Uterus (tissue), 3 donors: ENCODE measurements at regions not wholly inside any gene's neighbourhood (a gene's known extent, or its start where the extent isn't known, plus 50 kb on each side); places are given as distances from the start of the nearest gene placed in this dataset.

Source experiments
- DNase-seq, 2 donors: peaks; one replicate each; pipeline ENCODE4 v3.0.0-alpha.2; 2019 to 2020
- H3K27ac ChIP-seq, 2 donors: fragments of 200-600 bp; sonication (generic); 1 replicate in 1 of 2; 2 replicates in 1 of 2; pipeline ENCODE4 v1.5.1; 2016 to 2018
- H3K27me3 ChIP-seq, 2 donors: fragments of 200-600 bp; sonication (generic); one replicate each; pipeline ENCODE4 v1.5.1; 2018 to 2019; ENCODE audit warnings: control low read depth in 1 of 2
- H3K36me3 ChIP-seq, 2 donors: fragments of 200-600 bp; sonication (generic); one replicate each; pipeline ENCODE4 v1.5.1; 2019; ENCODE audit warnings: control low read depth in 1 of 2
- H3K4me1 ChIP-seq, 2 donors: fragments of 200-600 bp; sonication (generic); one replicate each; pipeline ENCODE4 v1.5.1; 2018 to 2019; ENCODE audit warnings: control low read depth in 1 of 2
- H3K4me3 ChIP-seq, 2 donors: fragments of 200-600 bp; sonication (generic); 1 replicate in 1 of 2; 2 replicates in 1 of 2; pipeline ENCODE4 v1.5.1; 2018 to 2019; ENCODE audit warnings: mild to moderate bottlenecking in 1 of 2
- H3K9me3 ChIP-seq, 2 donors: fragments of 200-600 bp; sonication (generic); one replicate each; pipeline ENCODE4 v1.5.1; 2019; ENCODE audit warnings: control low read depth in 1 of 2
- POLR2A ChIP-seq, 2 donors: fragments of 450-650 bp; IDR thresholded peaks; one replicate each; pipeline ENCODE4 v1.6.1; 2016; ENCODE audit warnings: antibody characterized with exemption in 2 of 2, mild to moderate bottlenecking in 1 of 2, moderate library complexity in 1 of 2
- intact Hi-C: fragments of 100-400 bp; cut with DNase I; formaldehyde crosslinking; loops from one replicate; pipeline ENCODE4 v1.15.1; 2023; ENCODE audit warnings: low total_unique reads
- TF ChIP-seq, protein P1 (sequence below), 4 experiments: fragments of 200-600 bp in 2 of 4; fragments of 450-650 bp in 2 of 4; sonication (generic) in 2 of 4; IDR thresholded peaks; one replicate each; pipeline ENCODE4 v1.5.1; 2016 to 2019; ENCODE audit warnings: antibody characterized with exemption in 4 of 4, mild to moderate bottlenecking in 2 of 4, moderate library complexity in 1 of 4
- donor health status: DM: yes; HTN: yes; CAD: no.

DNA sequence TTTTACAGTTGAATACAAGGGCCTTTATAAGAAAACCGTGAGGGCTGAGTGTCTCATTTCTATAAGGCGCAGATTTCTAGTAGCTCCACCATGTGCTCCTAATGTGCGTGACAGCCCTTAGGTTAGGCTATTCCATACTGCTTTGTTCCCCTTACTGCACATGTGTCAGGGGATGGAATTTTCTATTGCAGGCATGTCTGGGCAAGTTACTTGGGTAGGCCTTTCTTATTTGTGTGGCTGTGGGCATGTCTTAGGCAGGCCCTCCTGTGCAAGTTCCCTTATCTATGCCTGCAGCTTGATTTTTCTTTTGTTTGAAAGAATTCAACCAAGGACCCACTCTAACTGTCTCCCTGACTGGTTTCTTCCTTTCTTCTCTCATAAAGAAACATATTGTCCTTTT is 434.2 kb upstream of the CNTN3 start:
- Histone ChIP-seq H3K27me3 (no peaks in the 10 kb centered on the region), H3K4me1 (no peaks in the 10 kb centered on the region), H3K27ac (no peak overlapping the region), H3K4me3 (no peak overlapping the region), H3K36me3 (no peaks in the 10 kb centered on the region), H3K9me3 (no peaks in the 10 kb centered on the region)
- TF ChIP-seq, protein P1, sequence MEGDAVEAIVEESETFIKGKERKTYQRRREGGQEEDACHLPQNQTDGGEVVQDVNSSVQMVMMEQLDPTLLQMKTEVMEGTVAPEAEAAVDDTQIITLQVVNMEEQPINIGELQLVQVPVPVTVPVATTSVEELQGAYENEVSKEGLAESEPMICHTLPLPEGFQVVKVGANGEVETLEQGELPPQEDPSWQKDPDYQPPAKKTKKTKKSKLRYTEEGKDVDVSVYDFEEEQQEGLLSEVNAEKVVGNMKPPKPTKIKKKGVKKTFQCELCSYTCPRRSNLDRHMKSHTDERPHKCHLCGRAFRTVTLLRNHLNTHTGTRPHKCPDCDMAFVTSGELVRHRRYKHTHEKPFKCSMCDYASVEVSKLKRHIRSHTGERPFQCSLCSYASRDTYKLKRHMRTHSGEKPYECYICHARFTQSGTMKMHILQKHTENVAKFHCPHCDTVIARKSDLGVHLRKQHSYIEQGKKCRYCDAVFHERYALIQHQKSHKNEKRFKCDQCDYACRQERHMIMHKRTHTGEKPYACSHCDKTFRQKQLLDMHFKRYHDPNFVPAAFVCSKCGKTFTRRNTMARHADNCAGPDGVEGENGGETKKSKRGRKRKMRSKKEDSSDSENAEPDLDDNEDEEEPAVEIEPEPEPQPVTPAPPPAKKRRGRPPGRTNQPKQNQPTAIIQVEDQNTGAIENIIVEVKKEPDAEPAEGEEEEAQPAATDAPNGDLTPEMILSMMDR (IDR thresholded peaks at IDR 0.05): no peak
- TF ChIP-seq POLR2A (IDR thresholded peaks at IDR 0.05): no peak
- intact Hi-C loops: no loop called here
- DNase-seq: no peak

DNA sequence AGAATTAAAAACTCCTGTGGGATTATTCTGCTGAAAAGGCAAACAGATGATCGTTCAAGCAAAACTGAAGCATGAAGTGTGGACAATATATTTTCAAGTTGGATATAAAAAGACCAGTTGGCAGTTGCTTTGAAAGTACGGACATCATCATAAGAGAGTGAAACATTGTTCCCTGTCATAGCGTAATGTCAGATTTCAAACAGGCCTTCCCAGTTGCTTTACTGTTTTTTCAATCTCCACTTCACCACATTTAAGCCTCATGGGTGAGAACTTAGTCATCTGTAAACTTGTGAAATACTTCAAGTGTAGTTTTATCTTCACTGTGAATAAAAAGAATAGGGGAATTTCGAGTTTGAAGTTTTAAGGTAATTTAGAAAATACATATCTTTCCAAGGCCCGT is 435.1 kb upstream of the CNTN3 start:
- no peak for DNase-seq
- Histone ChIP-seq H3K27me3 (no peaks in the 10 kb centered on the region), H3K27ac (no peak overlapping the region), H3K36me3 (no peaks in the 10 kb centered on the region), H3K4me1 (no peaks in the 10 kb centered on the region), H3K4me3 (no peak overlapping the region), H3K9me3 (no peaks in the 10 kb centered on the region)
- intact Hi-C loops: no loop called here
- TF ChIP-seq, protein P1 (IDR thresholded peaks at IDR 0.05): no peak
- TF ChIP-seq POLR2A (IDR thresholded peaks at IDR 0.05): no peak

- no peaks in the 10 kb centered on the region for H3K9me3 ChIP-seq
- no peaks in the 10 kb centered on the region for H3K36me3 ChIP-seq
- H3K4me3 ChIP-seq: no peak overlapping the region
- no peaks in the 10 kb centered on the region for H3K4me1 ChIP-seq
- TF ChIP-seq, protein P1 (IDR thresholded peaks at IDR 0.05): no peak
- no peak for TF ChIP-seq POLR2A (IDR thresholded peaks at IDR 0.05)
- H3K27me3 ChIP-seq: no peaks in the 10 kb centered on the region
- DNase-seq: no peak
- no peak overlapping the region for H3K27ac ChIP-seq
- intact Hi-C loops: no loop called here
Measured at GRCh38 chr3:75059120-75059519, 444.7 kb upstream of the CNTN3 start.

DNA sequence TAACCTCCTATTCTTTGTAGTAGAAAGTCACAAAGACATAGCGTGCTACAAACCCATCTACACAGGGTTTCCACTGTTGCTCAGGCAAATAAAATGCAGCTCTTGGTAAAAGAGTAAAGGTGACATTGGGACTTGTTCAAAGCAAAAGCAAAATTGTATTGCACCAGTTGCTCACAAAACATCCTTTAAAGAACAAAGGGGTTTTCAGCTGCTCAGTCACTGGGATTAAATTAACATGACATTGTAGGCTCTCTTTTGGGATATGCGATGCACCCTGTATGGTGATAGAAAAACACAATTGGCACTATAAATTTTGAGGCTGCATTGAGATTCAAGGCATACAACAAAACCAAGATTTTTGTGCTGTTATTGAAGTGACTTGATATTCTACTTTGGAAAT is 447.3 kb upstream of the CNTN3 start:
- no peak overlapping the region for H3K27ac ChIP-seq
- DNase-seq: no peak
- TF ChIP-seq POLR2A (IDR thresholded peaks at IDR 0.05): no peak
- TF ChIP-seq, protein P1 (IDR thresholded peaks at IDR 0.05): no peak
- intact Hi-C loops: no loop called here
- H3K9me3 ChIP-seq: no peaks in the 10 kb centered on the region
- H3K27me3 ChIP-seq: no peaks in the 10 kb centered on the region
- no peak overlapping the region for H3K4me3 ChIP-seq
- H3K4me1 ChIP-seq: no peaks in the 10 kb centered on the region
- no peaks in the 10 kb centered on the region for H3K36me3 ChIP-seq

DNA sequence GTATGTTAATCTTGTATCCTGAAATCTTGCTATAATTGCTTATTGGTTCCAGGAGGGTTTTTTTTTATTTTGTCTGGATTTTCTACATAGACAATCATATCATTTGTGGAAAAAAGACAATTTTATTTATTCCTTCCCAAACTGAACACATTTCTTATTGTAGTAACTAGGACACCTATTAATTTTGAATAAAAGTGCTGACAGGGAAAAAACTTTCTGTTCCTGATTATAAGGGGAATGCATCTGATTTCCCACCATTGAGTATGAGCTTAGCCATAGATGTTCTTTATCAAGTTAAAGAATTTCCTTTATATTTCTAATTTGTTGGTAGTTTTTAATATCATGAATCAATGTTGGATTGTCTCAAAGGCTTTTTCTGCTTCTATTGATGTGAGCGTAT is 460.7 kb upstream of the CNTN3 start:
- Histone ChIP-seq H3K36me3 (no peaks in the 10 kb centered on the region), H3K27ac (no peak overlapping the region), H3K4me1 (no peaks in the 10 kb centered on the region), H3K4me3 (no peak overlapping the region), H3K27me3 (no peaks in the 10 kb centered on the region), H3K9me3 (no peaks in the 10 kb centered on the region)
- DNase-seq: no peak
- intact Hi-C loops: no loop called here
- no peak for TF ChIP-seq POLR2A (IDR thresholded peaks at IDR 0.05)
- TF ChIP-seq, protein P1 (IDR thresholded peaks at IDR 0.05): no peak
